Tibial artery (tissue), 4 donors: ENCODE measurements at regions not wholly inside any gene's neighbourhood (a gene's known extent, or its start where the extent isn't known, plus 50 kb on each side); places are given as distances from the start of the nearest gene placed in this dataset.
A peak's percentile ranks its signal among the peaks of the same experiment; 100 is the strongest.

Experiments
- DNase-seq, 2 donors: peaks; one replicate each; pipeline ENCODE4 v3.0.0-alpha.2; 2019
- H3K27ac ChIP-seq, 2 donors: fragments of 200-600 bp; sonication (generic) in 1 of 2; 1 replicate in 1 of 2; 2 replicates in 1 of 2; pipeline ENCODE4 v1.5.1; 2018 to 2019; ENCODE audit warnings: mild to moderate bottlenecking in 1 of 2
- H3K27me3 ChIP-seq, 2 donors: fragments of 200-600 bp; sonication (generic) in 1 of 2; one replicate each; pipeline versions ENCODE4 v1.5.1 to v1.6.0; 2016 to 2019
- H3K36me3 ChIP-seq, 3 donors: fragments of 200-600 bp; sonication (generic) in 2 of 3; one replicate each; pipeline ENCODE4 v1.5.1; 2016 to 2019; ENCODE audit warnings: mild to moderate bottlenecking in 2 of 3
- H3K4me1 ChIP-seq, 4 donors: fragments of 200-600 bp; sonication (generic) in 2 of 4; 1 replicate in 3 of 4; 2 replicates in 1 of 4; pipeline ENCODE4 v1.5.1; 2016 to 2019
- H3K4me3 ChIP-seq, 2 donors: fragments of 200-600 bp; sonication (generic) in 1 of 2; 1 replicate in 1 of 2; 2 replicates in 1 of 2; pipeline ENCODE4 v1.5.1; 2018 to 2019; ENCODE audit warnings: mild to moderate bottlenecking in 2 of 2
- H3K9me3 ChIP-seq, 3 donors: fragments of 200-600 bp; sonication (generic) in 1 of 3; one replicate each; pipeline ENCODE4 v1.5.1; 2016 to 2019
- CTCF ChIP-seq, 2 experiments: fragments of 200-600 bp in 1 of 2; fragments of 450-650 bp in 1 of 2; IDR thresholded peaks; one replicate each; pipeline ENCODE4 v1.5.1; 2017 to 2019; ENCODE audit warnings: antibody characterized with exemption in 2 of 2, mild to moderate bottlenecking in 1 of 2, moderate library complexity in 1 of 2
- intact Hi-C: fragments of 100-400 bp; cut with DNase I; formaldehyde crosslinking; loops from one replicate; pipeline ENCODE4 v1.15.0; 2023; ENCODE audit warnings: low total_unique reads

GRCh38 chr1:59008599-59009347 lies 224.9 kb upstream of the JUN start:
- no peaks in the 10 kb centered on the region for H3K27me3 ChIP-seq
- no peak for TF ChIP-seq CTCF (IDR thresholded peaks at IDR 0.05)
- DNase-seq = no peak
- peaks cover 0 to 33% (median 16%) of the 10 kb centered on the region in 4 donors for H3K4me1 ChIP-seq
- no peaks in the 10 kb centered on the region for H3K36me3 ChIP-seq
- intact Hi-C loops = no loop called here
- peak overlapping the region; percentile 12 to 53 for H3K27ac ChIP-seq
- no peaks in the 10 kb centered on the region for H3K9me3 ChIP-seq
- H3K4me3 ChIP-seq = no peak overlapping the region

- Histone ChIP-seq H3K9me3 (no peaks in the 10 kb centered on the region), H3K4me1 (peaks cover 0 to 45% (median 21%) of the 10 kb centered on the region in 4 donors), H3K27ac (no peak overlapping the region), H3K27me3 (no peaks in the 10 kb centered on the region), H3K4me3 (no peak overlapping the region), H3K36me3 (no peaks in the 10 kb centered on the region)
- DNase-seq = no peak
- intact Hi-C loops = no loop called here
- no peak for TF ChIP-seq CTCF (IDR thresholded peaks at IDR 0.05)
Measured at GRCh38 chr1:59011663-59012062, 227.8 kb upstream of the JUN start.

GRCh38 chr1:59012378-59012777 lies 228.5 kb upstream of the JUN start:
- no peak for TF ChIP-seq CTCF (IDR thresholded peaks at IDR 0.05)
- Histone ChIP-seq H3K27me3 (no peaks in the 10 kb centered on the region), H3K4me3 (no peak overlapping the region), H3K9me3 (no peaks in the 10 kb centered on the region), H3K4me1 (peaks cover 0 to 38% (median 21%) of the 10 kb centered on the region in 4 donors), H3K36me3 (no peaks in the 10 kb centered on the region), H3K27ac (peak overlapping the region; percentile 84 to 85)
- no peak for DNase-seq
- intact Hi-C loops = no loop called here

GRCh38 chr1:59013276-59013927 lies 229.6 kb upstream of the JUN start:
- H3K36me3 ChIP-seq = no peaks in the 10 kb centered on the region
- intact Hi-C loops = no loop called here
- H3K27ac ChIP-seq = peak overlapping the region; percentile 84 to 85
- no peak for TF ChIP-seq CTCF (IDR thresholded peaks at IDR 0.05)
- no peaks in the 10 kb centered on the region for H3K27me3 ChIP-seq
- H3K4me3 ChIP-seq = peak overlapping the region; percentile 4 to 23
- peaks cover 0 to 28% (median 13%) of the 10 kb centered on the region in 4 donors for H3K4me1 ChIP-seq
- peak; percentile 49 to 71 for DNase-seq
- H3K9me3 ChIP-seq = no peaks in the 10 kb centered on the region

GRCh38 chr1:59013928-59014279 lies 230.1 kb upstream of the JUN start:
- no peak for TF ChIP-seq CTCF (IDR thresholded peaks at IDR 0.05)
- Histone ChIP-seq H3K4me3 (peak overlapping the region; percentile 4 to 23), H3K27ac (peak overlapping the region; percentile 84 to 85), H3K36me3 (no peaks in the 10 kb centered on the region), H3K27me3 (no peaks in the 10 kb centered on the region), H3K9me3 (no peaks in the 10 kb centered on the region), H3K4me1 (peaks cover 0 to 25% (median 12%) of the 10 kb centered on the region in 4 donors)
- DNase-seq = no peak
- intact Hi-C loops = no loop called here
